ENCODE measurements at regions not wholly inside any gene's neighbourhood (a gene's known extent, or its start where the extent isn't known, plus 50 kb on each side); places are given as distances from the start of the nearest gene placed in this dataset.

- no peak for DNase-seq (ENCODE audit: low read depth)
- TF ChIP-seq CTCF (IDR thresholded peaks at IDR 0.05; ENCODE audit: insufficient read depth, low read depth, low read length): no peak
- H3K4me3 ChIP-seq (ENCODE audit: low read depth, low read length): no peak overlapping the region
Observed at GRCh38 chr5:5828619-5829018, 406.1 kb downstream of the ICE1 start.

GRCh38 chr5:5826911-5827310, 404.4 kb downstream of the ICE1 start:
- peak; percentile 66 for DNase-seq (ENCODE audit: low read depth)
- H3K4me3 ChIP-seq (ENCODE audit: low read depth, low read length): no peak overlapping the region
- TF ChIP-seq CTCF (IDR thresholded peaks at IDR 0.05; ENCODE audit: insufficient read depth, low read depth, low read length): no peak

GRCh38 chr5:5822729-5823257, 400.3 kb downstream of the ICE1 start:
- no peak overlapping the region for H3K4me3 ChIP-seq (ENCODE audit: low read depth, low read length)
- no peak for TF ChIP-seq CTCF (IDR thresholded peaks at IDR 0.05; ENCODE audit: insufficient read depth, low read depth, low read length)
- DNase-seq (ENCODE audit: low read depth): no peak

GRCh38 chr5:5816960-5817359, 394.5 kb downstream of the ICE1 start:
- no peak overlapping the region for H3K4me3 ChIP-seq (ENCODE audit: low read depth, low read length)
- no peak for DNase-seq (ENCODE audit: low read depth)
- TF ChIP-seq CTCF (IDR thresholded peaks at IDR 0.05; ENCODE audit: insufficient read depth, low read depth, low read length): no peak

GRCh38 chr5:5813441-5813840, 391.0 kb downstream of the ICE1 start:
- no peak for TF ChIP-seq CTCF (IDR thresholded peaks at IDR 0.05; ENCODE audit: insufficient read depth, low read depth, low read length)
- no peak for DNase-seq (ENCODE audit: low read depth)

GRCh38 chr5:5810461-5810860, 388.0 kb downstream of the ICE1 start:
- no peak overlapping the region for H3K4me3 ChIP-seq (ENCODE audit: low read depth, low read length)
- DNase-seq (ENCODE audit: low read depth): no peak
- TF ChIP-seq CTCF (IDR thresholded peaks at IDR 0.05; ENCODE audit: insufficient read depth, low read depth, low read length): no peak

More at GRCh38 chr5:5813441-5813840, 391.0 kb downstream of the ICE1 start:
- H3K4me3 ChIP-seq (ENCODE audit: low read depth, low read length): no peak overlapping the region

GRCh38 chr5:5805916-5806315, 383.4 kb downstream of the ICE1 start:
- TF ChIP-seq CTCF (IDR thresholded peaks at IDR 0.05; ENCODE audit: insufficient read depth, low read depth, low read length): no peak
- no peak overlapping the region for H3K4me3 ChIP-seq (ENCODE audit: low read depth, low read length)
- no peak for DNase-seq (ENCODE audit: low read depth)

Measured in fibroblast of villous mesenchyme (primary cell).